ENCODE measurements at regions not wholly inside any gene's neighbourhood (a gene's known extent, or its start where the extent isn't known, plus 50 kb on each side); places are given as distances from the start of the nearest gene placed in this dataset.

DNA sequence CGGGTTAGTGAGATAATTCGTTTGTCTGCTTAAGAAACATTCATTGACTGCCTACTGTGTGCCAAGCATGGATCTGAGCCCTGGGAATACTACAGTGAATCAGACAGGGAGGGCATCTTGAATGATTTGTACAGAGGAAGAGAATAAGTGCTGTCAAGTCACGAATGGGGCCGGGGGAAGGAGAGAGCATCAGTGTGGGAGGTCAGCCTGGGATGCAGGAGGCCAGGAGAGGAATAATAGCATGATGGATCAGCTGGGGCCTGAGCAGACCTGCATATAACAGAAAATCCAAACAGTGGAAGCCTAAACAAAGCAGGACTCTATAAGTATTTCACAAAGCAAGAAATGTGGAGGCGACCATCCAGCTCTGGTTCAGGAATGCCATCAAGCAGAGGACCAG lies 55.4 kb upstream of the PAX8 start:
- Histone ChIP-seq H3K79me2 (ENCODE audit: control insufficient read depth in 1 of 2, insufficient read depth in 2 of 2, low read length in 2 of 2) (no peaks in the 10 kb centered on the region), H3K18ac (ENCODE audit: extremely low read depth, low read length) (no peak overlapping the region), H3K4ac (replicated peaks; ENCODE audit: insufficient read length, low read depth, low read length) (no peak overlapping the region), H2BK12ac (ENCODE audit: low read depth, low read length) (no peak overlapping the region), H3K9ac (replicated peaks in 1 of 4; ENCODE audit: extremely low read depth in 1 of 4, low read depth in 3 of 4, low read length in 3 of 4) (no peak overlapping the region), H3K79me1 (ENCODE audit: low read depth, low read length) (no peaks in the 10 kb centered on the region), H2AK5ac (ENCODE audit: low read depth, low read length) (no peak overlapping the region), H3K9me3 (ENCODE audit: insufficient read depth in 2 of 2, low read depth in 1 of 2, low read length in 1 of 2) (no peaks in the 10 kb centered on the region), H3K27ac (ENCODE audit: low read depth, low read length) (no peak overlapping the region), H2BK20ac (ENCODE audit: low read length) (no peak overlapping the region), H3K56ac (replicated peaks; ENCODE audit: insufficient read length, low read depth, low read length) (no peak overlapping the region), H3K4me2 (ENCODE audit: insufficient read depth in 1 of 2, low read depth in 2 of 2, low read length in 2 of 2) (no peak overlapping the region), H4K8ac (ENCODE audit: extremely low read depth, insufficient read depth, low read length) (no peak overlapping the region), H3K36me3 (ENCODE audit: control insufficient read depth in 2 of 4, insufficient read depth in 4 of 4, low read length in 3 of 4) (no peaks in the 10 kb centered on the region), H4K20me1 (replicated peaks in 1 of 2; ENCODE audit: control insufficient read depth in 1 of 2, insufficient read depth in 2 of 2, low read length in 2 of 2) (no peaks in the 10 kb centered on the region), H2BK120ac (replicated peaks; ENCODE audit: low read depth, low read length) (no peak overlapping the region), H2BK15ac (ENCODE audit: low read length) (no peak overlapping the region), H3K4me3 (ENCODE audit: extremely low read depth in 1 of 4, insufficient read depth in 2 of 4, low read depth in 3 of 4, low read length in 4 of 4) (no peak overlapping the region), H3K23me2 (ENCODE audit: low read depth, low read length) (no peaks in the 10 kb centered on the region), H2AFZ (ENCODE audit: low read length) (no peak overlapping the region), H3K14ac (ENCODE audit: insufficient read length) (no peak overlapping the region), H3K4me1 (replicated peaks in 1 of 4; ENCODE audit: control insufficient read depth in 3 of 4, insufficient read depth in 4 of 4, low read length in 3 of 4) (no peaks in the 10 kb centered on the region), H4K91ac (replicated peaks; ENCODE audit: insufficient read length, low read length) (no peak overlapping the region), H3K27me3 (replicated peaks in 1 of 4; ENCODE audit: control insufficient read depth in 3 of 4, extremely low read depth in 1 of 4, insufficient read depth in 3 of 4, low read length in 3 of 4) (no peaks in the 10 kb centered on the region), H2BK5ac (ENCODE audit: low read depth, low read length) (no peak overlapping the region), H3K23ac (ENCODE audit: insufficient read length) (no peak overlapping the region), H4K5ac (ENCODE audit: insufficient read length, low read depth, low read length) (no peak overlapping the region)
- ChIA-PET POLR2A (ENCODE audit: partially characterized antibody) (no interaction called here), CTCF (ENCODE audit: partially characterized antibody) (interaction anchor here (1.0 kb wide), 1 partner anchor 26 kb away, joined by 3 read pairs; no protein-coding TSS in a partner anchor)
- WGBS, 2 experiments (ENCODE audit: extremely low coverage in 1 of 2, insufficient coverage in 1 of 2, insufficient read length in 1 of 2, insufficient replicate concordance in 2 of 2, low coverage in 1 of 2, low lambda C conversion rate in 2 of 2, missing lambda C conversion rate in 1 of 2) = 81% methylated on average over 5 of the region's 5 CpGs; no CpG with 5 or more reads in 1 of the 2 experiments
- DNase-seq (ENCODE audit: low read depth in 1 of 2, low spot score in 2 of 2) (no peak), FAIRE-seq (no peak)
- no peak for TF ChIP-seq RNF2 (IDR thresholded peaks at IDR 0.05; ENCODE audit: borderline replicate concordance, low read depth, low read length, missing control alignments, poor library complexity, severe bottlenecking)
- TF ChIP-seq PHF8 (conservative IDR thresholded peaks at IDR 0.05; ENCODE audit: low read depth, low read length) = no peak
- no peak for TF ChIP-seq GTF2F1 (IDR thresholded peaks at IDR 0.05; ENCODE audit: borderline replicate concordance, low read depth, low read length)
- TF ChIP-seq, protein P1, sequence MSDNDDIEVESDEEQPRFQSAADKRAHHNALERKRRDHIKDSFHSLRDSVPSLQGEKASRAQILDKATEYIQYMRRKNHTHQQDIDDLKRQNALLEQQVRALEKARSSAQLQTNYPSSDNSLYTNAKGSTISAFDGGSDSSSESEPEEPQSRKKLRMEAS (IDR thresholded peaks at IDR 0.05) = no peak
- TF ChIP-seq SIX5 (IDR thresholded peaks at IDR 0.05; ENCODE audit: low read depth, low read length) = no peak
- TF ChIP-seq KDM1A (IDR thresholded peaks at IDR 0.05; ENCODE audit: borderline replicate concordance, low read length) = no peak
- TF ChIP-seq EP300 (IDR thresholded peaks at IDR 0.05; ENCODE audit: borderline replicate concordance in 1 of 2, low read depth in 2 of 2, low read length in 2 of 2) = no peak
- no peak for TF ChIP-seq TEAD4 (IDR thresholded peaks at IDR 0.05; ENCODE audit: low read depth, low read length)
- no peak for TF ChIP-seq BCL11A (IDR thresholded peaks at IDR 0.05; ENCODE audit: low read depth in 2 of 2, low read length in 2 of 2)
